SK-N-DZ (cell line): ENCODE measurements at regions not wholly inside any gene's neighbourhood (a gene's known extent, or its start where the extent isn't known, plus 50 kb on each side); places are given as distances from the start of the nearest gene placed in this dataset.
"Not testable (repeated sequence)": the region's sequence is repeated elsewhere in the genome, so short reads cannot be mapped to it uniquely, and the experiment has no call there.

Experiments
- DNase-seq: peaks from one replicate; pipeline ENCODE4 v3.0.0-alpha.2; 2015; ENCODE audit warnings: low spot score

- no peak for DNase-seq
Measured at GRCh38 chr9:87405677-87406542, 91.8 kb upstream of the DAPK1 start.

- no peak for DNase-seq
Measured at GRCh38 chr9:87406543-87407166, 91.0 kb upstream of the DAPK1 start.

GRCh38 chr9:87410047-87411005, 87.3 kb upstream of the DAPK1 start:
- not testable (repeated sequence) for DNase-seq

- DNase-seq: no peak
Measured at GRCh38 chr9:87420884-87421283, 76.8 kb upstream of the DAPK1 start.

- no peak for DNase-seq
Measured at GRCh38 chr9:87421734-87422133, 75.9 kb upstream of the DAPK1 start.

GRCh38 chr9:87422999-87423398, 74.7 kb upstream of the DAPK1 start:
- DNase-seq: no peak

GRCh38 chr9:87423885-87424284, 73.8 kb upstream of the DAPK1 start:
- DNase-seq: not testable (repeated sequence)

GRCh38 chr9:87425202-87425601, 72.5 kb upstream of the DAPK1 start:
- DNase-seq: no peak

- DNase-seq: no peak
Measured at GRCh38 chr9:87427851-87428506, 69.7 kb upstream of the DAPK1 start.

GRCh38 chr9:87428659-87429058, 69.0 kb upstream of the DAPK1 start:
- no peak for DNase-seq

GRCh38 chr9:87431837-87432236, 65.8 kb upstream of the DAPK1 start:
- DNase-seq: no peak

- no peak for DNase-seq
Measured at GRCh38 chr9:87433853-87434252, 63.8 kb upstream of the DAPK1 start.

GRCh38 chr9:87434366-87434765, 63.3 kb upstream of the DAPK1 start:
- DNase-seq: no peak

- no peak for DNase-seq
Measured at GRCh38 chr9:87435189-87435880, 62.3 kb upstream of the DAPK1 start.

- DNase-seq: no peak
Measured at GRCh38 chr9:87436716-87437115, 61.0 kb upstream of the DAPK1 start.

GRCh38 chr9:87437966-87438365, 59.7 kb upstream of the DAPK1 start:
- DNase-seq: no peak

- no peak for DNase-seq
Measured at GRCh38 chr9:87441251-87441650, 56.4 kb upstream of the DAPK1 start.

- DNase-seq: no peak
Measured at GRCh38 chr9:87442451-87442850, 55.2 kb upstream of the DAPK1 start.

GRCh38 chr9:87443006-87443405, 54.7 kb upstream of the DAPK1 start:
- no peak for DNase-seq

- no peak for DNase-seq
Measured at GRCh38 chr9:87443461-87443860, 54.2 kb upstream of the DAPK1 start.

- DNase-seq: no peak
Measured at GRCh38 chr9:87445646-87446045, 52.0 kb upstream of the DAPK1 start.
